Right lobe of liver (tissue), 6 donors: ENCODE measurements at regions not wholly inside any gene's neighbourhood (a gene's known extent, or its start where the extent isn't known, plus 50 kb on each side); places are given as distances from the start of the nearest gene placed in this dataset.

ENCODE experiments used
- ATAC-seq, 4 donors: fragments of 200-7000 bp; cut with Tn5 transposase; one replicate each; pipeline ENCODE4 v1.9.1; 2020; ENCODE audit warnings: mild to moderate bottlenecking in 4 of 4, moderate library complexity in 4 of 4
- DNase-seq, 3 donors: peaks; one replicate each; pipeline ENCODE4 v3.0.0-alpha.2; 2020
- H3K27ac ChIP-seq, 3 donors: fragments of 200-600 bp; one replicate each; pipeline ENCODE4 v1.8.0; 2022
- H3K27me3 ChIP-seq, 2 donors: fragments of 200-600 bp; one replicate each; pipeline ENCODE4 v1.8.0; 2022
- H3K36me3 ChIP-seq, 4 donors: fragments of 200-600 bp; sonication (generic) in 1 of 4; one replicate each; pipeline versions ENCODE4 v1.5.1 to v1.8.0; 2017 to 2022; ENCODE audit warnings: control low read depth in 1 of 4
- H3K4me1 ChIP-seq, 4 donors: fragments of 200-600 bp; sonication (generic) in 1 of 4; one replicate each; pipeline versions ENCODE4 v1.5.1 to v1.8.0; 2017 to 2022; ENCODE audit warnings: control low read depth in 1 of 4
- H3K4me3 ChIP-seq, 3 donors: fragments of 200-600 bp; one replicate each; pipeline ENCODE4 v1.8.0; 2022
- H3K9me3 ChIP-seq, 4 donors: fragments of 200-600 bp; sonication (generic) in 1 of 4; one replicate each; pipeline versions ENCODE4 v1.5.1 to v1.8.0; 2017 to 2022; ENCODE audit warnings: control low read depth in 1 of 4
- CTCF ChIP-seq, 4 donors: fragments of 200-600 bp in 3 of 4; fragments of 450-650 bp in 1 of 4; IDR thresholded peaks; one replicate each; pipeline versions ENCODE4 v1.5.1 to v1.8.0; 2016 to 2022; ENCODE audit warnings: antibody characterized with exemption in 4 of 4, mild to moderate bottlenecking in 2 of 4
- POLR2A ChIP-seq: fragments of 450-650 bp; IDR thresholded peaks from one replicate; pipeline ENCODE4 v1.6.1; 2017; ENCODE audit warnings: antibody characterized with exemption, mild to moderate bottlenecking
- WGBS: methylation state at CpG from one replicate; pipeline ENCODE4 v1.1.6; 2018; ENCODE audit warnings: low coverage, low lambda C conversion rate; ENCODE audit not compliant: insufficient coverage; ENCODE audit errors: missing lambda C conversion rate; 5-methylcytosine and 5-hydroxymethylcytosine counted together
- intact Hi-C, 2 donors: fragments of 100-400 bp; cut with DNase I; formaldehyde crosslinking; loops; one replicate each; pipeline versions ENCODE4 v1.11.2 to v1.14.1; 2022
- donor health status: DM: no; HTN: yes; CAD: no.
- donor health status: DM: no; HTN: no; CAD: no.
- donor health status: DM: no; HTN: no; CAD: no.
- donor health status: DM: no; HTN: yes; CAD: no.
- donor health status: DM: no; HTN: yes; CAD: no.

DNA sequence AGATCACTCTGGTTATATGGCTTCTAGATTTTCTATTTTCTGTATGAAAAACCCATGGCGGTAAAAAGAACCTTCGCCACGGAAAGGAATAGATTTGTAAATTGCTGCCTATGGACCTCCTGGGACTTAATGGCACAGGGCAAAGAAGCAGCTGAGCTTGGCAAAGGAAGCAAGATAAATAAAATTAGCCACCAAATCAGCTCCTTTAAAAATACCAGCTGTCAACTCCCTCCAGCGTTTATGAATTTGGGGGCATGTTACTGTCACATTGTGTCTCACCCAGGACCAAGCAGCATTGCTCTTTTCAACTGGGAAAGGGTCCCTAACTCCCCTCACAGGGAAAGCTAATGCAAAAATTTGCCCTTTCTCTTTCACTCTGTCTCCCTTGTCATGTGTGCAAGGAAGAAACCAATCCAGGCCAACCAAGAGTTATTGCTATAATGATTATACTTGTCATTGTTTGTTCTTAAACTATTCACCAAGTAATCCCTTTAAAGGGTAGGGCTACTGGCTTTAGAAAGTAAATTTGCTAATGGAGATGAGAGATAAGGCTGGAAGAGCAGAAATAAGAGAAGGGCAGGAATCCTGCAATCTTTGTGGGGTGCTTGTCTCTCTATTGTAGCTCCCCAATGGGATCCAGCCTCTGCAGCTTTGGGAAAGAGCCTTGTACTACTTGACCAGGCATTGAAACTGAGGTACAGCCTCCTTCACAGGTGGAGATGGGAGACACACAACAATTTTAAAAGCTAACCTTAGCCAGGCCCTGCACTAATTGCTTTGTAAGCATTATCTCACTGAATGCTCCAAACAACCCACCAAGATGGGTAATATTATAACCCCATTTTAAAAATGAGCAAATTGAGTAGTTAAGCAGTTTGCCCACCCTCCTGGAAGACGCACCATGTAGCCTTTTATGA lies 119.1 kb upstream of the KLF7 start:
- Histone ChIP-seq H3K4me1 (no peaks in the 10 kb centered on the region), H3K27me3 (no peaks in the 10 kb centered on the region), H3K27ac (no peak overlapping the region), H3K36me3 (no peaks in the 10 kb centered on the region), H3K4me3 (no peak overlapping the region), H3K9me3 (no peaks in the 10 kb centered on the region)
- DNase-seq (no peak), ATAC-seq (no peak)
- 75% methylated on average over 4 of the region's 5 CpGs for WGBS
- intact Hi-C loops = no loop called here
- no peak for TF ChIP-seq CTCF (IDR thresholded peaks at IDR 0.05)
- no peak for TF ChIP-seq POLR2A

DNA sequence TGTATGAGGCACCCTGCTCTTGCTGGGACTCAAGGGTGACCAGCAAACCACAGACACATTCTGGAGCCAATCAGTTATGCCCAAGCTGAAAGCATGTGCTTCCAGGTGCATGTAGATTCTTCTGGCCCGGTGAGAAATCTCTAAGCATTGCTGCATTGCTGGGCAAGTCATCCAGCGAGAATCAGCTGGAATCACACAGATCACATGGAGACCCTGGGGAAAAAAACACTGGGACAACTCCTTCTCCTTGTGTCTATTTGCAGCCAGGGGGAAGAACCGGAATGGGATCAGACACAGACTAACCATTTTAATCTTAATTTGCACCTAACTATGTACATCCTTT lies 119.7 kb upstream of the KLF7 start:
- Histone ChIP-seq H3K27me3 (no peaks in the 10 kb centered on the region), H3K4me3 (no peak overlapping the region), H3K4me1 (no peaks in the 10 kb centered on the region), H3K9me3 (no peaks in the 10 kb centered on the region), H3K36me3 (no peaks in the 10 kb centered on the region), H3K27ac (no peak overlapping the region)
- TF ChIP-seq CTCF (IDR thresholded peaks at IDR 0.05) = no peak
- no peak for TF ChIP-seq POLR2A
- WGBS = 45% methylated on average over 1 of the region's 3 CpGs
- intact Hi-C loops = no loop called here
- ATAC-seq (no peak), DNase-seq (no peak)

DNA sequence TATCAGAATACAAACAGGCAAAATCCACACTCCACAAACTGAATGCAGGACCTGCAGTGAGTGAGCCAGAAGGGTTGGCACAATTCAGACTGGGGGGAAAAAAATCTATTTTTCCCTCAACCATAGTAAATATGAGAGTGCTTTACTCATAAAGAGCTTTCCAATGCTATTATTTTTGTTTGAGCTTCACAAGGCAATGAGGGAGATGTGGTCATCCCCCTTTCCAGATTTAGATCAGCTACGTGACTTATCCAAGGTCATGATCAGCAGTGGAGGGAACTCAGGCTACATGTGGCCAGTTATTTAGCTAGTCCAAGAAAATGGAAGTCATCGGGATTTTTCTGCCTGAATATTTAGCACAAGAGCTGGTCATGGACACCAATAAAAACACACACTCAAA lies 120.4 kb upstream of the KLF7 start:
- Histone ChIP-seq H3K4me1 (no peaks in the 10 kb centered on the region), H3K27ac (no peak overlapping the region), H3K36me3 (no peaks in the 10 kb centered on the region), H3K4me3 (no peak overlapping the region), H3K27me3 (no peaks in the 10 kb centered on the region), H3K9me3 (no peaks in the 10 kb centered on the region)
- intact Hi-C loops = no loop called here
- DNase-seq = no peak
- no peak for ATAC-seq
- 80% methylated on average over 1 of the region's 2 CpGs for WGBS
- TF ChIP-seq CTCF (IDR thresholded peaks at IDR 0.05) (no peak), POLR2A (no peak)

- H3K27ac ChIP-seq = no peak overlapping the region
- intact Hi-C loops = no loop called here
- no peak for TF ChIP-seq POLR2A
- TF ChIP-seq CTCF (IDR thresholded peaks at IDR 0.05) = no peak
- H3K36me3 ChIP-seq = no peaks in the 10 kb centered on the region
- no peak for DNase-seq
- no peaks in the 10 kb centered on the region for H3K9me3 ChIP-seq
- ATAC-seq = no peak
- no peaks in the 10 kb centered on the region for H3K27me3 ChIP-seq
- WGBS = 47% methylated on average over 4 of the region's 4 CpGs
- no peaks in the 10 kb centered on the region for H3K4me1 ChIP-seq
- no peak overlapping the region for H3K4me3 ChIP-seq
Observed at GRCh38 chr2:207288628-207289027, 122.9 kb upstream of the KLF7 start.
